DMS 273 treated with DMSO at 0.1 percent for 48 hours (cell line): ENCODE measurements at regions not wholly inside any gene's neighbourhood (a gene's known extent, or its start where the extent isn't known, plus 50 kb on each side); places are given as distances from the start of the nearest gene placed in this dataset.

Experiments used
- DNase-seq: peaks from one replicate; lab custom pipeline; 2025; lab: John Stamatoyannopoulos, UW

GRCh38 chr6:123747515-123747914 is 56.1 kb upstream of the NKAIN2 start:
- DNase-seq, result no peak

- DNase-seq, result no peak
These were observed 57.8 kb upstream of the NKAIN2 start for GRCh38 chr6:123745895-123746294.

- no peak for DNase-seq
These were observed 58.8 kb upstream of the NKAIN2 start for GRCh38 chr6:123744840-123745239.

GRCh38 chr6:123742626-123743025 is 61.0 kb upstream of the NKAIN2 start:
- DNase-seq, result no peak

- DNase-seq, result no peak
These were observed 70.5 kb upstream of the NKAIN2 start for GRCh38 chr6:123733180-123733579.

- DNase-seq, result no peak
These were observed 79.8 kb upstream of the TRDN start for GRCh38 chr6:123716506-123716905.

GRCh38 chr6:123715006-123715863 is 78.5 kb upstream of the TRDN start:
- DNase-seq, result peak; percentile 9

- DNase-seq, result peak; percentile 19
These were observed 76.1 kb upstream of the TRDN start for GRCh38 chr6:123712831-123713230.

GRCh38 chr6:123702943-123703342 is 66.2 kb upstream of the TRDN start:
- no peak for DNase-seq

GRCh38 chr6:123687864-123688263 is 51.1 kb upstream of the TRDN start:
- DNase-seq, result no peak
